Sciatic nerve (tissue), 2 donors: ENCODE measurements at regions not wholly inside any gene's neighbourhood (a gene's known extent, or its start where the extent isn't known, plus 50 kb on each side); places are given as distances from the start of the nearest gene placed in this dataset.
A peak's percentile ranks its signal among the peaks of the same experiment; 100 is the strongest.
"Not testable (repeated sequence)": the region's sequence is repeated elsewhere in the genome, so short reads cannot be mapped to it uniquely, and the experiment has no call there.

Source experiments
- ATAC-seq: fragments of 200-7000 bp; cut with Tn5 transposase; one replicate; pipeline ENCODE4 v1.9.1; 2020; ENCODE audit warnings: mild to moderate bottlenecking, moderate library complexity
- DNase-seq: peaks from one replicate; pipeline ENCODE4 v3.0.0-alpha.2; 2020; ENCODE audit warnings: low spot score
- intact Hi-C: fragments of 100-400 bp; cut with DNase I; formaldehyde crosslinking; loops from one replicate; pipeline ENCODE4 v1.14.2; 2022
- donor health status: DM: no; HTN: no; CAD: no.
- donor health status: DM: no; HTN: no; CAD: no.

- ATAC-seq (no peak), DNase-seq (no peak)
- intact Hi-C loops, result no loop called here
Observed at GRCh38 chr20:12721636-12722035, 287.1 kb upstream of the SPTLC3 start.

- ATAC-seq, result no peak
Observed at GRCh38 chr20:12722091-12722490, 286.7 kb upstream of the SPTLC3 start.

GRCh38 chr20:12723811-12724210, 285.0 kb upstream of the SPTLC3 start:
- DNase-seq, result no peak
- intact Hi-C loops, result no loop called here
- no peak for ATAC-seq

More at GRCh38 chr20:12722091-12722490, 286.7 kb upstream of the SPTLC3 start:
- DNase-seq, result no peak
- intact Hi-C loops, result no loop called here

GRCh38 chr20:12728782-12729181, 280.0 kb upstream of the SPTLC3 start:
- DNase-seq (no peak), ATAC-seq (no peak)
- intact Hi-C loops, result no loop called here

- no peak for ATAC-seq
- no peak for DNase-seq
- intact Hi-C loops, result no loop called here
Observed at GRCh38 chr20:12729326-12729725, 279.4 kb upstream of the SPTLC3 start.

- intact Hi-C loops, result no loop called here
- ATAC-seq (no peak), DNase-seq (no peak)
Observed at GRCh38 chr20:12733811-12734210, 275.0 kb upstream of the SPTLC3 start.

GRCh38 chr20:12737497-12737896, 271.3 kb upstream of the SPTLC3 start:
- no peak for DNase-seq
- intact Hi-C loops, result no loop called here
- ATAC-seq, result no peak

GRCh38 chr20:12737900-12738299, 270.9 kb upstream of the SPTLC3 start:
- no peak for DNase-seq
- no peak for ATAC-seq
- intact Hi-C loops, result no loop called here

- DNase-seq (no peak), ATAC-seq (no peak)
- intact Hi-C loops, result no loop called here
Observed at GRCh38 chr20:12740647-12741046, 268.1 kb upstream of the SPTLC3 start.

- peak; percentile 45 for ATAC-seq
- DNase-seq, result no peak
- intact Hi-C loops, result no loop called here
Observed at GRCh38 chr20:12744037-12744436, 264.7 kb upstream of the SPTLC3 start.

GRCh38 chr20:12748359-12748994, 260.3 kb upstream of the SPTLC3 start:
- intact Hi-C loops, result no loop called here
- ATAC-seq, result no peak
- no peak for DNase-seq

GRCh38 chr20:12750221-12750620, 258.6 kb upstream of the SPTLC3 start:
- intact Hi-C loops, result no loop called here
- no peak for DNase-seq

GRCh38 chr20:12752900-12753693, 255.7 kb upstream of the SPTLC3 start:
- ATAC-seq, DNase-seq, intact Hi-C loops: not testable (repeated sequence)

More at GRCh38 chr20:12750221-12750620, 258.6 kb upstream of the SPTLC3 start:
- no peak for ATAC-seq

GRCh38 chr20:12753742-12754141, 255.0 kb upstream of the SPTLC3 start:
- DNase-seq, intact Hi-C loops, ATAC-seq: not testable (repeated sequence)

GRCh38 chr20:12759493-12759892, 249.3 kb upstream of the SPTLC3 start:
- ATAC-seq, intact Hi-C loops, DNase-seq: not testable (repeated sequence)

GRCh38 chr20:12762725-12763124, 246.0 kb upstream of the SPTLC3 start:
- intact Hi-C loops, result no loop called here
- ATAC-seq (no peak), DNase-seq (no peak)

- intact Hi-C loops, result no loop called here
- DNase-seq (no peak), ATAC-seq (no peak)
Observed at GRCh38 chr20:12763406-12763805, 245.4 kb upstream of the SPTLC3 start.

- DNase-seq, result no peak
- no peak for ATAC-seq
- intact Hi-C loops, result no loop called here
Observed at GRCh38 chr20:12764053-12764452, 244.7 kb upstream of the SPTLC3 start.

GRCh38 chr20:12764851-12765250, 243.9 kb upstream of the SPTLC3 start:
- no peak for ATAC-seq

GRCh38 chr20:12773936-12774335, 234.8 kb upstream of the SPTLC3 start:
- intact Hi-C loops, result no loop called here

More at GRCh38 chr20:12764851-12765250, 243.9 kb upstream of the SPTLC3 start:
- no peak for DNase-seq
- intact Hi-C loops, result no loop called here

More at GRCh38 chr20:12773936-12774335, 234.8 kb upstream of the SPTLC3 start:
- DNase-seq (no peak), ATAC-seq (no peak)
